IMR-90 (cell line): ENCODE measurements at regions not wholly inside any gene's neighbourhood (a gene's known extent, or its start where the extent isn't known, plus 50 kb on each side); places are given as distances from the start of the nearest gene placed in this dataset.

ENCODE experiments used
- ATAC-seq: fragments of 200-7000 bp; cut with Tn5 transposase; 2 replicates; pipeline ENCODE4 v1.9.1; 2020; ENCODE audit warnings: low read depth, mild to moderate bottlenecking, moderate library complexity
- BruUV-seq: library from RNA; stranded (reverse); fragments of 400-500 nt; replicated peaks from 2 replicates; lab custom pipeline; 2021; lab: Mats Ljungman, UMichigan
- CTCF ChIA-PET: fragments of 300-600 bp; formaldehyde crosslinking; extraction: SDS; loops from one replicate; lab custom pipeline; 2021; ENCODE audit warnings: antibody characterized with exemption; lab: Yijun Ruan, JAX
- POLR2A ChIA-PET: fragments of 300-600 bp; sonication (Branson Sonifier 250); formaldehyde crosslinking; loops from one replicate; lab custom pipeline; 2022; ENCODE audit warnings: antibody characterized with exemption; ENCODE audit not compliant: unreplicated experiment; lab: Charles Lee
- DNase-seq: peaks from one replicate; pipeline ENCODE4 v3.0.0; 2013
- H2AFZ ChIP-seq: replicated peaks from 2 replicates; pipeline ENCODE3; 2013; ENCODE audit warnings: low read length, mild to moderate bottlenecking; ENCODE audit not compliant: poor library complexity
- H2AK5ac ChIP-seq: 2 replicates; pipeline ENCODE4 v1.6.1; 2013; ENCODE audit warnings: low read depth, low read length, inconsistent platforms
- H2AK9ac ChIP-seq: replicated peaks from 2 replicates; pipeline ENCODE3; 2013; ENCODE audit warnings: mild to moderate bottlenecking, low read depth, low read length, moderate library complexity; ENCODE audit not compliant: poor library complexity
- H2BK120ac ChIP-seq: 2 replicates; pipeline ENCODE4 v1.6.1; 2013; ENCODE audit warnings: low read depth, low read length, inconsistent platforms
- H2BK15ac ChIP-seq: 3 replicates; pipeline ENCODE4 v1.6.1; 2013; ENCODE audit warnings: low read depth, low read length, inconsistent platforms
- H2BK20ac ChIP-seq: 2 replicates; pipeline ENCODE4 v1.6.1; 2013; ENCODE audit warnings: low read depth, mild to moderate bottlenecking, inconsistent platforms, low read length, moderate library complexity
- H2BK5ac ChIP-seq: 2 replicates; pipeline ENCODE4 v1.6.1; 2013; ENCODE audit warnings: mild to moderate bottlenecking, low read depth, low read length, inconsistent platforms; ENCODE audit not compliant: poor library complexity, severe bottlenecking
- H3K14ac ChIP-seq: replicated peaks from 2 replicates; pipeline ENCODE4 v1.6.1; 2013; ENCODE audit warnings: low read depth, low read length, inconsistent platforms
- H3K18ac ChIP-seq: 2 replicates; pipeline ENCODE4 v1.6.1; 2013; ENCODE audit warnings: low read depth, low read length, control low read depth
- H3K23ac ChIP-seq: 2 replicates; pipeline ENCODE4 v1.6.1; 2013; ENCODE audit warnings: low read depth, low read length, inconsistent platforms
- H3K27ac ChIP-seq: 2 replicates; pipeline ENCODE4 v1.5.1; 2013; ENCODE audit warnings: mild to moderate bottlenecking, control low read depth, low read length; ENCODE audit not compliant: insufficient read depth
- H3K27me3 ChIP-seq: 2 replicates; pipeline ENCODE4 v1.6.1; 2013; ENCODE audit warnings: low read length; ENCODE audit not compliant: control insufficient read depth, insufficient read depth
- H3K36me3 ChIP-seq: 2 replicates; pipeline ENCODE4 v1.6.1; 2013; ENCODE audit warnings: low read length, mixed read lengths; ENCODE audit not compliant: control insufficient read depth, insufficient read depth
- H3K4ac ChIP-seq: 2 replicates; pipeline ENCODE4 v1.6.1; 2013; ENCODE audit warnings: low read depth, low read length, inconsistent platforms
- H3K4me1 ChIP-seq: 2 replicates; pipeline ENCODE4 v1.6.1; 2013; ENCODE audit warnings: low read length, mixed read lengths; ENCODE audit not compliant: control insufficient read depth, insufficient read depth
- H3K4me2 ChIP-seq: 2 replicates; pipeline ENCODE4 v1.6.1; 2013; ENCODE audit warnings: low read depth, mild to moderate bottlenecking, control low read depth, low read length, moderate library complexity
- H3K4me3 ChIP-seq: 2 replicates; pipeline ENCODE4 v1.5.1; 2013; ENCODE audit warnings: low read depth, mild to moderate bottlenecking, control low read depth, low read length, moderate library complexity; ENCODE audit not compliant: insufficient read depth
- H3K56ac ChIP-seq: 2 replicates; pipeline ENCODE4 v1.6.1; 2013; ENCODE audit warnings: low read length, inconsistent platforms; ENCODE audit not compliant: insufficient read depth; ENCODE audit errors: extremely low read depth
- H3K79me1 ChIP-seq, 2 experiments: 2 replicates each; pipeline ENCODE4 v1.6.1; 2013; ENCODE audit warnings: low read length in 2 of 2, inconsistent platforms in 1 of 2, low read depth in 1 of 2
- H3K9ac ChIP-seq: 2 replicates; pipeline ENCODE4 v1.6.1; 2013; ENCODE audit warnings: low read depth, low read length, control low read depth
- H3K9me1 ChIP-seq: 2 replicates; pipeline ENCODE4 v1.6.1; 2013; ENCODE audit warnings: low read length, inconsistent platforms; ENCODE audit not compliant: insufficient read depth
- H3K9me3 ChIP-seq: 2 replicates; pipeline ENCODE4 v1.6.1; 2013; ENCODE audit warnings: low read length; ENCODE audit not compliant: control insufficient read depth, insufficient read depth
- H4K20me1 ChIP-seq: 2 replicates; pipeline ENCODE4 v1.6.1; 2013; ENCODE audit warnings: low read length, inconsistent platforms; ENCODE audit not compliant: insufficient read depth
- H4K5ac ChIP-seq: 2 replicates; pipeline ENCODE4 v1.6.1; 2013; ENCODE audit warnings: mild to moderate bottlenecking, low read depth, low read length, control low read depth
- H4K8ac ChIP-seq, 2 experiments: 2 replicates each; pipeline ENCODE4 v1.6.1; 2013; ENCODE audit warnings: low read depth in 2 of 2, low read length in 2 of 2, control low read depth in 1 of 2, inconsistent platforms in 1 of 2
- H4K91ac ChIP-seq: 2 replicates; pipeline ENCODE4 v1.6.1; 2013; ENCODE audit warnings: low read depth, low read length, inconsistent platforms; ENCODE audit not compliant: insufficient read depth
- BHLHE40 ChIP-seq: fragments of 150-350 bp; IDR thresholded peaks from 2 replicates; pipeline ENCODE4 v1.6.1; 2016; ENCODE audit warnings: mild to moderate bottlenecking, low read depth, low read length
- CEBPB ChIP-seq: IDR thresholded peaks from 2 replicates; pipeline ENCODE4 v1.6.1; 2012; ENCODE audit warnings: low read depth, low read length, improper control_type of control experiment
- CHD1 ChIP-seq: IDR thresholded peaks from 2 replicates; pipeline ENCODE4 v1.6.1; 2012; ENCODE audit warnings: low read depth, low read length, improper control_type of control experiment
- ELK1 ChIP-seq: fragments of 150-350 bp; IDR thresholded peaks from 2 replicates; pipeline ENCODE4 v1.6.1; 2016; ENCODE audit warnings: low read depth, mild to moderate bottlenecking, low read length, moderate library complexity, borderline replicate concordance
- FOS ChIP-seq: fragments of 150-350 bp; IDR thresholded peaks from 2 replicates; pipeline ENCODE4 v1.6.1; 2016; ENCODE audit warnings: low read depth, low read length
- MAFK ChIP-seq: IDR thresholded peaks from 2 replicates; pipeline ENCODE4 v1.6.1; 2012; ENCODE audit warnings: low read depth, low read length, improper control_type of control experiment
- MAZ ChIP-seq: IDR thresholded peaks from 2 replicates; pipeline ENCODE4 v1.6.1; 2012; ENCODE audit warnings: low read depth, mild to moderate bottlenecking, low read length, improper control_type of control experiment, moderate library complexity, borderline replicate concordance
- MXI1 ChIP-seq: IDR thresholded peaks from 2 replicates; pipeline ENCODE4 v1.6.1; 2012; ENCODE audit warnings: low read depth, mild to moderate bottlenecking, low read length, moderate library complexity, borderline replicate concordance
- NFE2L2 ChIP-seq: fragments of 150-350 bp; IDR thresholded peaks from 2 replicates; pipeline ENCODE4 v1.6.1; 2016; ENCODE audit warnings: low read depth, mild to moderate bottlenecking, low read length
- POLR2A ChIP-seq: IDR thresholded peaks from 2 replicates; pipeline ENCODE4 v1.6.1; 2012; ENCODE audit warnings: mild to moderate bottlenecking, low read depth, low read length
- RAD21 ChIP-seq: IDR thresholded peaks from 2 replicates; pipeline ENCODE4 v1.6.1; 2012; ENCODE audit warnings: low read length, improper control_type of control experiment
- RCOR1 ChIP-seq: IDR thresholded peaks from 2 replicates; pipeline ENCODE4 v1.6.1; 2012; ENCODE audit warnings: mild to moderate bottlenecking, low read length, improper control_type of control experiment; ENCODE audit not compliant: insufficient replicate concordance
- RFX5 ChIP-seq: IDR thresholded peaks from 2 replicates; pipeline ENCODE4 v1.8.0; 2012; ENCODE audit warnings: low read depth, mild to moderate bottlenecking, low read length, moderate library complexity
- SMC3 ChIP-seq: fragments of 150-350 bp; IDR thresholded peaks from 2 replicates; pipeline ENCODE4 v1.6.1; 2016; ENCODE audit warnings: low read depth, mild to moderate bottlenecking, antibody characterized with exemption, low read length, moderate library complexity
- USF2 ChIP-seq: fragments of 150-350 bp; IDR thresholded peaks from 2 replicates; pipeline ENCODE4 v1.6.1; 2017; ENCODE audit warnings: mild to moderate bottlenecking, antibody characterized with exemption, low read length, low read depth
- WGBS, 2 experiments: methylation state at CpG; one replicate each; pipeline versions ENCODE4 v1.1.5 to v1.1.7; 2013; ENCODE audit warnings: missing lambda C conversion rate in 2 of 2; ENCODE audit not compliant: insufficient read length in 1 of 2; ENCODE audit errors: extremely low coverage in 2 of 2; 5-methylcytosine and 5-hydroxymethylcytosine counted together
- dilution Hi-C: fragments of 300-500 bp; cut with HindIII; formaldehyde crosslinking; loops from one replicate; pipeline ENCODE4 v1.14.3; 2018; ENCODE audit warnings: low sequenced_read_pairs; ENCODE audit not compliant: unreplicated experiment
- in situ Hi-C: fragments of 300-500 bp; cut with MboI; formaldehyde crosslinking; loops from 3 replicates; pipeline ENCODE4 v1.14.3; 2019; ENCODE audit warnings: low sequenced_read_pairs, inconsistent platforms, mixed read lengths
- intact Hi-C: fragments of 100-400 bp; cut with micrococcal nuclease; formaldehyde crosslinking; loops from 2 replicates; pipeline ENCODE4 v1.10.0; 2022
- TF ChIP-seq, protein P1 (sequence below): conservative IDR thresholded peaks from 2 replicates; pipeline ENCODE4 v1.5.1; 2012; ENCODE audit warnings: mild to moderate bottlenecking, low read depth, low read length, improper control_type of control experiment

GRCh38 chr4:4779486-4779885, 80.0 kb upstream of the MSX1 start:
- no peak for TF ChIP-seq NFE2L2
- TF ChIP-seq SMC3: no peak
- no peak for TF ChIP-seq RFX5
- no peak for TF ChIP-seq MXI1
- TF ChIP-seq CHD1: no peak
- no peak for TF ChIP-seq ELK1
- no peak for TF ChIP-seq MAFK
- no peak for TF ChIP-seq FOS
- TF ChIP-seq USF2: no peak
- TF ChIP-seq, protein P1, sequence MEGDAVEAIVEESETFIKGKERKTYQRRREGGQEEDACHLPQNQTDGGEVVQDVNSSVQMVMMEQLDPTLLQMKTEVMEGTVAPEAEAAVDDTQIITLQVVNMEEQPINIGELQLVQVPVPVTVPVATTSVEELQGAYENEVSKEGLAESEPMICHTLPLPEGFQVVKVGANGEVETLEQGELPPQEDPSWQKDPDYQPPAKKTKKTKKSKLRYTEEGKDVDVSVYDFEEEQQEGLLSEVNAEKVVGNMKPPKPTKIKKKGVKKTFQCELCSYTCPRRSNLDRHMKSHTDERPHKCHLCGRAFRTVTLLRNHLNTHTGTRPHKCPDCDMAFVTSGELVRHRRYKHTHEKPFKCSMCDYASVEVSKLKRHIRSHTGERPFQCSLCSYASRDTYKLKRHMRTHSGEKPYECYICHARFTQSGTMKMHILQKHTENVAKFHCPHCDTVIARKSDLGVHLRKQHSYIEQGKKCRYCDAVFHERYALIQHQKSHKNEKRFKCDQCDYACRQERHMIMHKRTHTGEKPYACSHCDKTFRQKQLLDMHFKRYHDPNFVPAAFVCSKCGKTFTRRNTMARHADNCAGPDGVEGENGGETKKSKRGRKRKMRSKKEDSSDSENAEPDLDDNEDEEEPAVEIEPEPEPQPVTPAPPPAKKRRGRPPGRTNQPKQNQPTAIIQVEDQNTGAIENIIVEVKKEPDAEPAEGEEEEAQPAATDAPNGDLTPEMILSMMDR: no peak
- TF ChIP-seq BHLHE40: no peak
- no peak for TF ChIP-seq RAD21
- TF ChIP-seq MAZ: no peak
- TF ChIP-seq RCOR1: no peak
- no peak for TF ChIP-seq CEBPB
- TF ChIP-seq POLR2A: no peak
- dilution Hi-C loops: no loop called here
- WGBS, 2 experiments: no CpG with 5 or more reads among the region's 8 CpGs

More at GRCh38 chr4:4779486-4779885, 80.0 kb upstream of the MSX1 start:
- Histone ChIP-seq H3K9me1 (no peaks in the 10 kb centered on the region), H3K27me3 (peaks cover 3% of the 10 kb centered on the region), H4K91ac (no peak overlapping the region), H3K23ac (no peak overlapping the region), H4K20me1 (no peaks in the 10 kb centered on the region), H3K27ac (no peak overlapping the region), H3K9me3 (no peaks in the 10 kb centered on the region), H3K4me2 (no peak overlapping the region), H4K5ac (no peak overlapping the region), H3K14ac (no peak overlapping the region), H3K4ac (no peak overlapping the region), H3K18ac (no peak overlapping the region), H2BK5ac (no peak overlapping the region), H3K9ac (no peak overlapping the region), H2BK20ac (no peak overlapping the region), H2AFZ (no peak overlapping the region), H2BK15ac (no peak overlapping the region), H3K4me1 (peaks cover 3% of the 10 kb centered on the region; the same call in 1 of the 2 replicates), H3K36me3 (no peaks in the 10 kb centered on the region), H3K4me3 (no peak overlapping the region), H3K79me1 (no peaks in the 10 kb centered on the region), H2AK9ac (no peak overlapping the region), H2BK120ac (no peak overlapping the region), H2AK5ac (no peak overlapping the region), H4K8ac (no peak overlapping the region), H3K56ac (no peak overlapping the region)
- DNase-seq: no peak
- in situ Hi-C loops (no loop called here), intact Hi-C loops (no loop called here)
- no TSS peak for BruUV-seq
- POLR2A ChIA-PET: no interaction called here
- CTCF ChIA-PET: no interaction called here
- ATAC-seq: no peak
